ENCODE measurements at regions not wholly inside any gene's neighbourhood (a gene's known extent, or its start where the extent isn't known, plus 50 kb on each side); places are given as distances from the start of the nearest gene placed in this dataset.

DNA sequence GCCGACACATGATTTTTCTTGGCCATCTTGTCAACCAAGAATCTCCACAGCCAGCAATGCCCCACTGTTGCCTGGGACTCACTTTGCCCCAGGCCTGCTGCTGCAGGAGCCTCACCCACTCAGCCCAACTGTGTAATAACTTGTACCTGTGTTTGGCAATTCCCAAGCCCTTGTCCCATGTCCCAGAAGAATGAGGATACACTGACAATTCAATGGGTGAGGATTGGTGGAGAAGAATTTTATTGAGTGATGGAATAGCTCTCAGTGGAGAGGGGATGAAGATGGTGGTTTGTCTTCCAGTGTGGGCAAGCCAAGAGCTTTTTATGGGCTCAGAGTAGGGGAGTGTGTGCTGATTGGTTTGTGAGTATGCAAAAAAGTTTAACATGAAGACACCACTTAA is 861.9 kb downstream of the TFAP2A start:
- Mint-ChIP-seq H3K9me3 (peaks cover 24 to 33% of the 10 kb centered on the region in 2 experiments), H3K27ac (no peak overlapping the region), H3K36me3 (ENCODE audit: insufficient read depth in 1 of 3, low read depth in 3 of 3) (peaks cover 12 to 31% (median 15%) of the 10 kb centered on the region in 3 experiments), H3K27me3 (ENCODE audit: low read depth) (0 out of 2 replicates have a peak, but pooled peaks cover 2% of the 10 kb centered on the region), H3K4me1 (no peaks in the 10 kb centered on the region), H3K4me3 (no peak overlapping the region)
- Histone ChIP-seq H2BK5ac (ENCODE audit: insufficient read length, low read length) (no peak overlapping the region), H4K91ac (ENCODE audit: insufficient read length, low read depth, low read length) (no peak overlapping the region), H2BK15ac (ENCODE audit: low read depth, low read length) (no peak overlapping the region), H3K4me1 (ENCODE audit: insufficient read depth, low read length) (no peaks in the 10 kb centered on the region), H4K20me1 (ENCODE audit: control insufficient read depth, insufficient read depth, insufficient read length) (no peaks in the 10 kb centered on the region), H3K4ac (ENCODE audit: low read depth, low read length) (no peak overlapping the region), H2BK12ac (ENCODE audit: insufficient read length, low read depth, low read length) (no peak overlapping the region), H3K79me2 (ENCODE audit: insufficient read depth, low read length) (no peaks in the 10 kb centered on the region), H2AK5ac (ENCODE audit: insufficient read length, low read length) (no peak overlapping the region), H3K4me2 (ENCODE audit: insufficient read depth, insufficient read length, low read length) (no peak overlapping the region), H3K56ac (ENCODE audit: insufficient read length, low read depth, low read length) (no peak overlapping the region), H2BK120ac (ENCODE audit: low read depth, low read length, poor library complexity, severe bottlenecking) (no peak overlapping the region), H3K79me1 (ENCODE audit: insufficient read depth, low read depth, low read length, poor library complexity, severe bottlenecking) (no peaks in the 10 kb centered on the region), H3K14ac (ENCODE audit: insufficient read depth, low read length) (no peak overlapping the region), H2BK20ac (ENCODE audit: low read depth, low read length, poor library complexity, severe bottlenecking) (no peak overlapping the region), H3K9me3 (ENCODE audit: control insufficient read depth, low read depth, low read length) (peaks cover 9% of the 10 kb centered on the region), H3K18ac (ENCODE audit: insufficient read length, low read depth, low read length) (no peak overlapping the region), H3T11ph (ENCODE audit: low read length) (no peak overlapping the region), H3K27me3 (ENCODE audit: insufficient read depth, low read length) (no peaks in the 10 kb centered on the region), H3K9ac (ENCODE audit: extremely low read depth, insufficient read length, low read length) (no peak overlapping the region), H3K23ac (ENCODE audit: insufficient read length, low read depth, low read length) (no peak overlapping the region), H2AFZ (ENCODE audit: low read length) (no peak overlapping the region), H3K23me2 (ENCODE audit: insufficient read length, low read depth, low read length, poor library complexity, severe bottlenecking) (no peaks in the 10 kb centered on the region), H4K8ac (replicated peaks; ENCODE audit: insufficient read length, low read depth, low read length) (no peak overlapping the region), H4K5ac (ENCODE audit: insufficient read length, low read depth, low read length) (no peak overlapping the region), H3K27ac (ENCODE audit: insufficient read length, low read depth, low read length) (no peak overlapping the region)
- DNase-seq, result no peak
- TF ChIP-seq, protein P1, sequence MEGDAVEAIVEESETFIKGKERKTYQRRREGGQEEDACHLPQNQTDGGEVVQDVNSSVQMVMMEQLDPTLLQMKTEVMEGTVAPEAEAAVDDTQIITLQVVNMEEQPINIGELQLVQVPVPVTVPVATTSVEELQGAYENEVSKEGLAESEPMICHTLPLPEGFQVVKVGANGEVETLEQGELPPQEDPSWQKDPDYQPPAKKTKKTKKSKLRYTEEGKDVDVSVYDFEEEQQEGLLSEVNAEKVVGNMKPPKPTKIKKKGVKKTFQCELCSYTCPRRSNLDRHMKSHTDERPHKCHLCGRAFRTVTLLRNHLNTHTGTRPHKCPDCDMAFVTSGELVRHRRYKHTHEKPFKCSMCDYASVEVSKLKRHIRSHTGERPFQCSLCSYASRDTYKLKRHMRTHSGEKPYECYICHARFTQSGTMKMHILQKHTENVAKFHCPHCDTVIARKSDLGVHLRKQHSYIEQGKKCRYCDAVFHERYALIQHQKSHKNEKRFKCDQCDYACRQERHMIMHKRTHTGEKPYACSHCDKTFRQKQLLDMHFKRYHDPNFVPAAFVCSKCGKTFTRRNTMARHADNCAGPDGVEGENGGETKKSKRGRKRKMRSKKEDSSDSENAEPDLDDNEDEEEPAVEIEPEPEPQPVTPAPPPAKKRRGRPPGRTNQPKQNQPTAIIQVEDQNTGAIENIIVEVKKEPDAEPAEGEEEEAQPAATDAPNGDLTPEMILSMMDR (conservative IDR thresholded peaks at IDR 0.05), result no peak
- no CpG with 5 or more reads among the region's 1 CpG for WGBS (ENCODE audit: extremely low coverage, insufficient read length, low lambda C conversion rate)

Data from H9 (cell line).